ENCODE measurements at regions not wholly inside any gene's neighbourhood (a gene's known extent, or its start where the extent isn't known, plus 50 kb on each side); places are given as distances from the start of the nearest gene placed in this dataset.
"Not testable (repeated sequence)": the region's sequence is repeated elsewhere in the genome, so short reads cannot be mapped to it uniquely, and the experiment has no call there.

DNA sequence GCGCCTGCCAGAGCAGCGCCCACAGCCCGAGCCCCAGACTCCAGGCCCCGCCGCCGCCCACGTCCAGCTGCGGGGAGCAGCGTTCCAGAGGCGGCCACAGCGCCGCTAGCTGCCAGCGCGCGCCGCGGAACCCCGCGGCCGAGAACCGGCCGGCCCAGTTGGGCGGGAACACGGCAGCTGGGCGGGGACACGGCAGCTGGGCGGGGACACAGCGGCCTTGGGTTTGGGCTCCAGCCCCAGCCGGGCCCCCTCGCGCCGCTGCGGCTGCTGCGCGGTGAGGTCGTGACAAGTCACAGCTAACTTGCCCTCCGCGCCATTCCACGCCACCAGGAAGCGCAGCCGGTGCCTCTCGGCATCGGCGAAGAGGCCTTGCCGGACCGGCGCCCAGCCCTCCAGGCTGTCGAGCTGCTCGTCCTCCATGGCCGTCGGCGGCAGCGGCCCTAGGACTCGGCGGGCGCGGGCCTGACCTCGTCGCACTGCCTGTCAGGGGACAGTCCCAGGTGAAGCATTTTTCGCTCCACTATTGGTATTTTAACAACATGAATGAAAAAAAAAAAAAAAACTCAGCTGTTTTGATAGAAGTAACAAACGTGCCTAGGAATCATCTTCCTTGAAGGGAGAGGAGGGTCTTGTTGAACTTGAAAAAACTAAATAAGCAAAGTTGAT is 56.6 kb upstream of the GOLGA8N start:
- peak; percentile 14 to 24 for DNase-seq (ENCODE audit: low read depth in 2 of 2)

- not testable (repeated sequence) for DNase-seq (ENCODE audit: low read depth in 2 of 2)
Measured at GRCh38 chr15:32536057-32536493, 57.2 kb upstream of the GOLGA8N start.

DNA sequence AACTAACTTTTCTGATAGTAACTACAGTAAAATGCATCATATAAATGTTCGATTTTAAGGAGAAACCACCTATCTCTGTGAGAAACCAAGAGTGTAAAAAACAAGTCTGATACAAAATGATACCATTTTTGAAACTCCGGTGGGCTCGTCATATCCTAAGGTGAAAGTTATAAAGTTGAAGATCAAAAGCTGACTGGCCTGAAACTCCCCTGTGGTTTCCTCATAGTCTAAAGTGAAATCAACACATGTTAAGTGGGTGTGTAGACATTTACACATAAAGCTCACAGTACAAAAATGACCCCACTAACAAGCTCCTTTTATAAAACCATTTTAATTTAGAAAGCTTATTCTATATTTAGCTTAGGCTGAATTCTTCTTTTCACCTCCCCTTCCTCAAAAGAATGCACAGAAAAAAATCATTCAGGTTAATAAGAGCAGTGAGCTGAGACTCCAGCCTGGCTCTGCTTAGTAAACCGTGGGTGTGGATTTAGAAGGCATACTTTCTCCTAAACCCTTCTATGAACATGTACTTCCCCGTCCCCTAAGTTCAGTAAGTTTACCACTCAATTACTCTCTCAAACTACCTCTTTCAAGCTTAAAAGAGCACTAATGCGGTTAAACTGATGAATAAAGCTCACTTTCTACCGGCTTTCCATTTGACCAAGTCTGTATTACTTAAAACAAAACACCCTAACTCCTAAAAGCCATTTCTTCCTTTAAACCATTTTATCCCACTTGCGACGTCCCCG is 57.9 kb upstream of the GOLGA8N start:
- not testable (repeated sequence) for DNase-seq (ENCODE audit: low read depth in 2 of 2)

DNA sequence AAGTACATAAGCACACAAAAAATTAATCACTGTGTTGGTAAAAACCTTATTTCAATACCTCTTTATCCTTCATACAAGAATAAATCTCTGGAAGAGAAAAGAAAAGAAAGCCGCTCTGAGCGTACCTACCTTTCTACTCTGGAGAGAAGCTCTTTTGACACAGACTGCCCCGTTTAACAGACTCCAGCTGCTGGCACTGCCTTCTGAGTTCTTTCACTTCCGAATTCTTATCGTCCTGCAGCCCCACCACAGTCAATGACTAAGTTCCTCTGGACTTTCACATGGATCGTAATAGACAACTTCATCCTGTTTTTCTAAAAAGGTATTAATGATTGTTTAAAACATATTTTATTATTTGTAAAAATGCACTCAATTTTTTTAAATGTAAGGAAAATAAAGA is 67.5 kb upstream of the GOLGA8O start:
- DNase-seq (ENCODE audit: low read depth in 2 of 2) = not testable (repeated sequence)

GRCh38 chr15:32522421-32522820 is 67.0 kb upstream of the GOLGA8O start:
- not testable (repeated sequence) for DNase-seq (ENCODE audit: low read depth in 2 of 2)

DNA sequence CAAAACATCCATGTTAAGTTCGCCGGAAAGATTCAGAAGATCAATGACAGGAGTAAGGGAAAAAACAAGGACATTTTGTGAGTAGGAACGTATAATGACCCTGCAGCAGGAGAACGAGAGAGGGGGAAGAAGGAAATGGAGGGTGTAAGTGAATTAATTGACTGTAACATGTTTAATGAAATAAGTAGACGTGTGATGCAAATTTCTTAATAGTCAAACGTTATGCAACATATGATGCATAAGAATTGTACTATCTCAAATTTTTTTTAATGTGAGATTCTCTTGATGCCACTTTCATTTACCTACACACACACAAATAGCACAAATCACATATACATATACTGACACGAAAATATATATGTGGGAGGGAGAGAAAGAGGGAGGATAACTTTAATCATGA is 63.5 kb upstream of the GOLGA8O start:
- DNase-seq (ENCODE audit: low read depth in 2 of 2) = not testable (repeated sequence)

GRCh38 chr15:32518013-32518412 is 62.6 kb upstream of the GOLGA8O start:
- DNase-seq (ENCODE audit: low read depth in 2 of 2) = not testable (repeated sequence)

DNA sequence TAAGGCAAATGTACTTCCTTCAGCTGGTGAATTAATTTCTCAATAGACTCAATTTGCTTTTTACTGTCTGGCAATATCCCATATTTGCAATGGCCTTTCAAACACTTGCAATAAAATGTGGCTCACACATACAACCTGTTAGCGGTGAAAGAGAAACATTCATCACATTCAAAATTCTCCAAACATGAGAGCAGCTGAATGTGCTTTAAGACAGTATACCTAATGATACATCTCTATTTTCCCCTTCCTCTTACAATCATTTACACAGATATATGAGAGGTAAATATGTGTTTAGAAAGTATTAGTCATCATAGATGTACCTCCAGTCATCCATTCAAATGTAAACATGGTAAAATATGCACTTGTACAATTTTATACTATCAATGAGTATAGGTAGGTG is 61.5 kb upstream of the GOLGA8O start:
- not testable (repeated sequence) for DNase-seq (ENCODE audit: low read depth in 2 of 2)

DNA sequence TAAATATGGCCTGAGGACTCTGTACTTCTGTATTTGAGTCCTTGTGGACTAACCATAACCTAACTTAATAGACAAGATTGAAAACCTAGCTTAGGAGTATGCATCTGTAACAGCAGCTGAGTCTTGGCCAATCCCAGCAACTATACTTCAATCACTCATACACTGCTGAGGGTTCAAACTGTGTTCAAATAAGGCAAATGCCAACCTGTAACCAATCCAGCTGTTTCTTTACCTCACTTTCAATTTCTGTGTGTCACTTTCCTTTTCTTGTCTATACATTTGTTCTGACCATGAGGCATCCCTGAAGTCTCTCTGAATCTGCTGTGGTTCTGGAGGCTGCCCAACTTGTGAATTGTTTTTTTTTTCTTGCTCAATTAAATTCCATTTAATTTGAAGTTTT is 57.9 kb upstream of the GOLGA8O start:
- not testable (repeated sequence) for DNase-seq (ENCODE audit: low read depth in 2 of 2)

DNA sequence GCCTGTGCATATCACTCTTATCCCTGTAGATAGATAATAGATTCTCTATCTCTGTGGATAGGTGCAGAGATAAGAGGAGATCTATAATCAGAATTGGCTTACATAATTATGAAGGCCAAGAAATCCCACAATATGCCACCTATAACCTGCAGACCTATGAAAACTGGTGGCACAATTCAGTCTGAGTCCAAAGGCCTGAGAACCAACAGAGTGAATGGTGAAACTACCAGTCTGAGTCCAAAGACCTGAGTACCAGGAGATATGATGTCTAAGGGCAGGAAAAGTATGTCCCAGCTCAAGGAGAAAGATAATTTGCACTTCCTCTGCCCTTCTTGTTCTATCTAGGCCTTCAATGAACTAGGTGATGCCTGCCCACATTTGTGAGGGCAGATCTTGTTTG is 54.6 kb upstream of the GOLGA8O start:
- DNase-seq (ENCODE audit: low read depth in 2 of 2) = not testable (repeated sequence)

DNA sequence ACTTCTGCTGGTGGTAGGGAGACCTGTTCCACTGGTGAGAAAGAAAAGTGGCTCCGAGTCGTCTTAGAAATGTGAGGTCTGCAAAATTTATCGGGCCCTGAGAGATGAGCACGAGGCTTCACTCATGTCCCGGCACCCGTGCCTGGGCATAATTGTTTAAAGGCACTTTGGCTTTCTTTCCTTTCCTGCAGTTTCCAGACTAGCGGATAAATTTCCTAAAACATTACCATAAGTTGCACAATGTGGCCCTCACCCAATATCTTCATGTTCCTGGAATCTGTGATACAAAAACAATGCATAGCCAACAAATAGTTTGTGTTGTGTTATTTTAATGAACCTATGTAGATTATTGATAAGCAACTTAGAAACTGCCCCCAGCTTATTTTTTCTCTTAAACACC is 52.6 kb upstream of the GOLGA8O start:
- not testable (repeated sequence) for DNase-seq (ENCODE audit: low read depth in 2 of 2)

GRCh38 chr15:32506787-32507186 is 51.4 kb upstream of the GOLGA8O start:
- DNase-seq (ENCODE audit: low read depth in 2 of 2) = not testable (repeated sequence)

DNA sequence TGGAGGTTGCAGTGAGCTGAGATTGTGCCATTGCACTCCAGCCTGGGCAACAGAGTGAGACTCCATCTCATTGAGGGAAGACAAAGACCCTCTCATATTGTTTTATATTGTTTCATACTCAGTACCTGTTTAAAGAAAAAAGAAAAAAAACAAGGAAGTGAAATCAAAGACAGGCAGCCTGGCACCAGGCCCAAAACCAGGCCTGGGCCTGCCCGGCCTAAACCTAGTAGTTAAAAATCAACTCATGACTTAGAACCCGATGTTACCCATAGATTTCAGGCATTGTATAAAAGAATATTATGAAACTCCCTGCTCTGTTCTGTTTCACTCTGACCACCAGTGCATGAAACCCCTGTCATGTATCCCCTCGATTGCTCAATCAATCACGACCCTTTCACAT is 50.2 kb upstream of the GOLGA8O start:
- DNase-seq (ENCODE audit: low read depth in 2 of 2) = not testable (repeated sequence)

Data from stimulated activated CD4-positive, alpha-beta T cell treated with anti-CD3 and anti-CD28 coated beads, Interleukin-12 subunit alpha, Interleukin-12 subunit beta, amount 100 ng/mL, for 24 hours (primary cell).